Activated T-helper 2 cell treated with anti-CD3 and anti-CD28 coated beads, Interferon-gamma antibody, Interleukin-2, Interleukin-4, amounts not matched to agents 10 μg/mL and 5 μg/mL and 100 μg/mL, durations not matched to agents 14 hours and 24 hours and 36 hours (primary cell): ENCODE measurements at regions not wholly inside any gene's neighbourhood (a gene's known extent, or its start where the extent isn't known, plus 50 kb on each side); places are given as distances from the start of the nearest gene placed in this dataset.

Experiments used
- DNase-seq: peaks from one replicate; pipeline ENCODE4 v3.0.0; 2021; ENCODE audit warnings: low spot score
- H3K27ac Mint-ChIP-seq: one replicate; pipeline ENCODE4 v1.8.0; 2021; ENCODE audit warnings: mixed read lengths
- H3K27me3 Mint-ChIP-seq: one replicate; pipeline ENCODE4 v1.8.0; 2021; ENCODE audit warnings: low read depth, mixed read lengths
- H3K36me3 Mint-ChIP-seq: one replicate; pipeline ENCODE4 v1.8.0; 2021; ENCODE audit warnings: low read depth, mixed read lengths
- H3K4me1 Mint-ChIP-seq: one replicate; pipeline ENCODE4 v1.8.0; 2021; ENCODE audit warnings: low read depth, mixed read lengths
- H3K4me3 Mint-ChIP-seq: one replicate; pipeline ENCODE4 v1.8.0; 2021; ENCODE audit warnings: low read depth, mild to moderate bottlenecking, moderate library complexity, mixed read lengths
- H3K9me3 Mint-ChIP-seq: one replicate; pipeline ENCODE4 v1.8.0; 2021; ENCODE audit warnings: mixed read lengths
- intact Hi-C: fragments of 100-400 bp; cut with micrococcal nuclease; formaldehyde crosslinking; loops from one replicate; pipeline ENCODE4 v1.15.1; 2023

DNA sequence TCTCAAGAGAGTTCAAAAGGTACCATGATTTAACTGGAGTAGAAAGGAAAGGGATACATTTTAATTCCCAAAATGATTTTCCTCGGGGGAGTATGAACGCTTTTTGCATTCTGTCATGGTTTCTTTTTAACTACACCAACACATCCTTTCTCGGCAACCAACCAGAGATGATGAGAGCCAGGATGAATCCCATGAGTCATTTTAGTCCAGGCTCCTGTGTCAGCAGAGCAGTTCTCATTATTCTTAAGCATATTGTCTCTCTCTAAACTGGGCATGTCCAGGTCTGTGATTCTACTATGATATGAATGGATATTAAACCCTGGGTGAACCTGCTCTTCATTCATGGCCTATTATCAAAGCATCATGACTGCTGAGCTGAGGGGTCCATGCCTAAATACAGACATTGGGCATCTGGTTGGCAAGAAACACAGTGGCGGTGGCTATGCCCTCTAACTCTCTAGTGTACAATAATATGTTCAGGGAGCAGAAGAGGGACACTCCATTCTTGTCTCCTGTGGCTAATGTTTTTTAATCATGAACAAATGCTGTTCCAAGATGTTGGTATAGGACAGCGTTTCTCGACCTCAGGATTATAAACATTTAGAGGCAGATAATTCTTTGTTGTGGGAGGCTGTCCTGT lies 124.3 kb upstream of the ESRRG start:
- no peak overlapping the region for H3K27ac Mint-ChIP-seq
- H3K9me3 Mint-ChIP-seq: no peaks in the 10 kb centered on the region
- intact Hi-C loops: no loop called here
- no peaks in the 10 kb centered on the region for H3K36me3 Mint-ChIP-seq
- H3K27me3 Mint-ChIP-seq: no peaks in the 10 kb centered on the region
- H3K4me3 Mint-ChIP-seq: no peak overlapping the region
- DNase-seq: no peak
- H3K4me1 Mint-ChIP-seq: no peaks in the 10 kb centered on the region

DNA sequence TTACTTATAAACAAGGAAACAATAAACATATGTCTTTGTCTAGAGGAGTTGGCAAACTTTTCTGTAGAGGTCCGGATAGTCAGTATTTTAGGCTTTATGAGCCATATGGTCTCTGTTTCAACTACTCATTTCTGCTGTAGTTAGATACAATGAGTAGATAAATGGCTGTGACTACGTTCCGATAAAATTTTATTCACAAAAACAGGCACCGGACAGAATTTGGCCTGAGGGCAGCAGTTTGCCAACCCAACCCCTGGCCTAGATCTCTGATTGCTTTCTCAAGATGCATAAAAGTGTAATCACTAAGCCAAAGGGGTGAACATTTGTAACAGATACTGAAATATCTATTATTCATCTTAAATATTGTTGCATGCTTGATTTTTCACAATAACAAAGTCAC lies 123.1 kb upstream of the ESRRG start:
- Mint-ChIP-seq H3K4me1 (no peaks in the 10 kb centered on the region), H3K9me3 (no peaks in the 10 kb centered on the region), H3K27me3 (no peaks in the 10 kb centered on the region), H3K36me3 (no peaks in the 10 kb centered on the region), H3K27ac (no peak overlapping the region), H3K4me3 (no peak overlapping the region)
- no peak for DNase-seq
- intact Hi-C loops: no loop called here

DNA sequence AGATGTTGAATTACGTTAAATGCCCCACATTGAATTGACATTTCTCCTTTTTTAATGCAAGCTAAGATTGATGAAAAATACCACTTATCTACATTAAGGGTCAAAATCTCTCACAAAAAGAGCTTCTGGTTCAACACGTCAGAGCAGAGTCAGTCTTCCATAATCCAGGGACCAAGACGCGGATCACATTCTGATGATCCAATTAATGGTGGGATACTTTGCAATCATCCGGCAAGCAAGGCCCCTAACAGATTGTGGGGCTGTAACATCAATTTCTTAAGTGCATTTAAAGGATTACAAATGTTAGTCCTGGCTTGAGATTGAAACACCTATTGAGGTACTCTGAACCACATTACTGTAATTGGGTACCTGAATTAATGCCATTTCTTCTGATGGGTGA lies 120.2 kb upstream of the ESRRG start:
- Mint-ChIP-seq H3K36me3 (no peaks in the 10 kb centered on the region), H3K4me1 (no peaks in the 10 kb centered on the region), H3K27me3 (no peaks in the 10 kb centered on the region), H3K4me3 (no peak overlapping the region), H3K9me3 (no peaks in the 10 kb centered on the region), H3K27ac (no peak overlapping the region)
- intact Hi-C loops: no loop called here
- DNase-seq: no peak

DNA sequence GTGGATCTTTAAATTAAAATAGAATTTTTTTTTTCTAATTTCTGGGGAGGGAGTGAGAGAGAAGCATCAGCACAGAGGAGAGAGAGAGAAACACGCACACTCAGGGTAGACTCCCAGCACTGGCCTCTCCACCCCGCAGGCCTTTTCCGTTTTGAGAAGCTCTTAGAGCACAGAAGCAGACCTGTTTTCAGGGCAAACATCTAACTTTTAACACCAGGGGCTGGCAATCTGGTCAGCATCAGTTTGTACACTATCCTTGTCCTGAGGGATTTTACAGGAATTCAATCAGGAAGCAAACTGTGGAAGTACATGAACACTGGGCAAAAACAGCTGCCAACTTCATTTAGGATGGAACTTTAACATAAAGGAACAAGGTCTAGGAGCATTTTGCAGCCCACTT lies 117.9 kb upstream of the ESRRG start:
- no peaks in the 10 kb centered on the region for H3K36me3 Mint-ChIP-seq
- H3K4me3 Mint-ChIP-seq: no peak overlapping the region
- H3K4me1 Mint-ChIP-seq: no peaks in the 10 kb centered on the region
- DNase-seq: no peak
- no peak overlapping the region for H3K27ac Mint-ChIP-seq
- no peaks in the 10 kb centered on the region for H3K9me3 Mint-ChIP-seq
- H3K27me3 Mint-ChIP-seq: no peaks in the 10 kb centered on the region
- intact Hi-C loops: no loop called here

DNA sequence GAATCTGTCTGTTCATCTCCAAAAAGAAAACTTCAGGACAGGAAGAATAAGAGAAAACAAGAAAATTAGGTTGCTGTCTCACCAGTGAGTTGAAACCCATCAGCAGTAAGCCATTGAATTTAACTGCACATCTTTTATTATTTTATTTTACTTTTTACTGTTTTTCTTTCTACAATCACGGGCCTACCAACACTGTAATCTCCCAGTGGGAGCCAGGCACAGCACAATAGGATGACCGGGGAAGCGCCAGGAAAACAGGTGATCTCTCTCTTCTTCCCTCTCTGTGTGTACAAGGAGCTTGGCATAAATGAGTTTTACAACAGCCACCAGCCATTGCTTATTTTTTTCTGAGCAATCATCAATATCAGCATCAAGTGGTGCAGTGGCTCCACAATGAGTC lies 113.1 kb upstream of the ESRRG start:
- intact Hi-C loops: no loop called here
- Mint-ChIP-seq H3K4me3 (no peak overlapping the region), H3K36me3 (no peaks in the 10 kb centered on the region)

DNA sequence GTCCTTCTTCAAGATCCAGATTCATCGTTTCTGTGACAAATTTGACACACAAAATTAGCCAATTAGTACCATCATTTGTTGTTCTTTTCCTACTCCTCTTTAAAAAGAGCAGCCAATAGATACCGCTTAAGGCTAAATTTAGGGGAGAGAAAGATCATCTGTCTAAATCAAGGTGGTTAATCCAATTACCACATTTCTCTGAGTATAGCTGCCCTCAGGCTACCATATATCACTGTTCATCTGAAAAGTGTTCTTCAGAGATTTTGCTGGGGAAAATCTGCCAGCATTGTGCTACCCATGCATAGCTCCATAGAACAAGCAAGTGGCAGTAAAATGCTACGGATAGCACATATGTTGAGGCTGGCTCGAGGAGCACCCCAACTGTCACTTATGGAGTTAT lies 110.3 kb upstream of the ESRRG start:
- Mint-ChIP-seq H3K36me3 (no peaks in the 10 kb centered on the region), H3K4me3 (no peak overlapping the region), H3K9me3 (peaks cover 17% of the 10 kb centered on the region), H3K27ac (no peak overlapping the region), H3K27me3 (no peaks in the 10 kb centered on the region), H3K4me1 (no peaks in the 10 kb centered on the region)
- DNase-seq: no peak
- intact Hi-C loops: no loop called here

More for the DNA sequence above, 113.1 kb upstream of the ESRRG start:
- H3K9me3 Mint-ChIP-seq: peaks cover 14% of the 10 kb centered on the region
- H3K4me1 Mint-ChIP-seq: no peaks in the 10 kb centered on the region
- H3K27me3 Mint-ChIP-seq: no peaks in the 10 kb centered on the region
- H3K27ac Mint-ChIP-seq: no peak overlapping the region
- DNase-seq: no peak

DNA sequence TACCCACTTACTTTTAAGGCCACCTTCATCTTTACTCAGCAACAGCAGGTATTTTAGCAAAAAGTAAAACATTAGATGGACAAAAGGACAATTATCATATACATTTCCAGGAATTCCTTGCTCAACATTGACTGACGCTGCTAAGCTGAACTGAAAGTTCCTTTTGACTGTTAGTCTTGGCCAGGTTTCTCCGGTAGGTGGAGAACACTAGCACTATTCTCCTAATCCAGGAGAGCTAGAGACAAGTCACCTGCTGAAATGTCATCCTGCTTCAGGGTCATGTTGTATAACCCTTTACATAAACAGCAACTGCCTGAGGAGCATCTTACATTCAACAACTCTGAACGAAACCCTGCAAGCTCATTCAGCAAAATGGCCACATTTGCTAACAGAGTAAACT lies 109.0 kb upstream of the ESRRG start:
- no peak overlapping the region for H3K4me3 Mint-ChIP-seq
- no peaks in the 10 kb centered on the region for H3K27me3 Mint-ChIP-seq
- intact Hi-C loops: no loop called here
- no peak overlapping the region for H3K27ac Mint-ChIP-seq
- H3K9me3 Mint-ChIP-seq: peaks cover 17% of the 10 kb centered on the region
- H3K4me1 Mint-ChIP-seq: no peaks in the 10 kb centered on the region
- no peak for DNase-seq
- H3K36me3 Mint-ChIP-seq: no peaks in the 10 kb centered on the region

DNA sequence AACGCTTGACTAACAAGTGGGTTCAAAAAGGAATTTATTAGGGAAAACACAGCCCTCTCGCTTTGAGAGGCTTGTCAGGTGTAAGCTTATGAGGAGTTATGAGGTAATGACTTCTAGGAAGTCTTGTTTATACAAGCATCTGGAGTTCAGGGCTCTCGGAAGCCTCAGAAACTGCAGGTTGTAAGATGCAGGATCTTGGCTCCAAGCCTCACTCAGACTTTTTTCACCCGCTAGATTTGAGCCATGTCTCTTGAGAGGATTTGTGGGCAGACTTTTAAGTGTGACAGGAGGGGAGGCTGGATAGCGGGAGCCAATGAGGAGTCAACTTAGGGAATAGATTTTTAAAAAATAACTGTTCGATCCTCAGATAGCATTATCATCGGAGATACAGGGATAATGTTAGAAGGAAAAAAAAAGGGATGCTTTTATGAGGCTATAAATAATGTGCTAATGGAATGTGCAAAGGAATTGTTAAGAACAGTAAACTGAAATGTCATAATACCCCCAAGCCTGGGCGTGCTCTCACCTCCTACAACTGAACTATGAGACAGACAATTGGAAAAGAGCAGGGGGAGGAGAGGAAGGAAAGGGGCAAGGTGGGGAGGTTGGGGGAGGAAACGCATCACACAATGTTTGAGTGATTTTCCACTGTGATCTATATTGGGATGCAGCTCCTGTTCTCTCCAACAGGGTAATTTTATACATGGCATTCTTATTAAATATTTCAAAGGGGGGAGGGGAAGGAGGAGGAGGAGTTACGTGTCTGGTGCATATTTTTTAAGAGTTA lies 107.4 kb upstream of the ESRRG start:
- H3K4me1 Mint-ChIP-seq: no peaks in the 10 kb centered on the region
- intact Hi-C loops: no loop called here
- no peak for DNase-seq
- peaks cover 15% of the 10 kb centered on the region for H3K9me3 Mint-ChIP-seq
- no peaks in the 10 kb centered on the region for H3K36me3 Mint-ChIP-seq
- no peak overlapping the region for H3K27ac Mint-ChIP-seq
- no peak overlapping the region for H3K4me3 Mint-ChIP-seq
- H3K27me3 Mint-ChIP-seq: no peaks in the 10 kb centered on the region

DNA sequence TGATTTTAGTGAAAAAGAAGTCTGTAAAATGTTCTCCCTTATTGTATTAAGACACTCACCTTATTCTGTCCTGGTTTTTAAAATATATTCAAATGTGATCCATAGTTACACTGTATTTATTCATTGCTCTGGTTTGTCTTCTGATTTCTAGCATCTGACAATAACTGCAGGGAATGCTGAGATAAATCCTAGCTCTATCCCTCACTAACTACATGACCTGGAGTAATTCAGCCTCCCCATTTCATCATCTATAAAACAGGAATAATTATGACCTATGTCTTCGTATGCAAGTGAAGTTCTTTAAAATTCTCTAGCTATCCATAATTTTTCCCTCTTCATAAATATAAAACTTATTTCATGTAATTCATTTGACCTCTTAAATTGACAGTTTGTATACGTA lies 104.0 kb upstream of the ESRRG start:
- DNase-seq: no peak
- no peak overlapping the region for H3K27ac Mint-ChIP-seq
- intact Hi-C loops: no loop called here

DNA sequence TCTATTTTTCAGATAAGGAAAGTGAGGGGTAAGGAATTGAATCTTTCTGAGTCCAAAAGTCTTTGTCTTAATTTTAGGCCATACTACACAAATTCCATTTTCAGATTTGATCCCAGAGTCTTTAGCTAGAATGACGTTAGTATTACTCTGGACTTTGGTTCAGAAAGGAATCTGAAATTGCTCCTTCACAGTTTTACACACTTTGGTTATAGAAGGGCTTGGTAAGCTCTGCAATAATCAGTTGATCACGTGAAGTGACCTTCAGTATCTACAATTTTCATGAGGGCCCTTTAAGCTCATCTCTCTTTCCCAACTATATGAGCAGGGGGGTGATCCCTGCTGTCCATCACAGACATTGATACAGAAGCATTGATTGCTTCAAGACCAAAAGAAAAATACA lies 103.4 kb upstream of the ESRRG start:
- intact Hi-C loops: no loop called here
- Mint-ChIP-seq H3K9me3 (peaks cover 3% of the 10 kb centered on the region), H3K27me3 (no peaks in the 10 kb centered on the region), H3K4me1 (no peaks in the 10 kb centered on the region), H3K4me3 (no peak overlapping the region), H3K27ac (no peak overlapping the region), H3K36me3 (no peaks in the 10 kb centered on the region)
- DNase-seq: no peak

More for the DNA sequence above, 104.0 kb upstream of the ESRRG start:
- Mint-ChIP-seq H3K9me3 (peaks cover 6% of the 10 kb centered on the region), H3K27me3 (no peaks in the 10 kb centered on the region), H3K4me1 (no peaks in the 10 kb centered on the region), H3K36me3 (no peaks in the 10 kb centered on the region), H3K4me3 (no peak overlapping the region)

DNA sequence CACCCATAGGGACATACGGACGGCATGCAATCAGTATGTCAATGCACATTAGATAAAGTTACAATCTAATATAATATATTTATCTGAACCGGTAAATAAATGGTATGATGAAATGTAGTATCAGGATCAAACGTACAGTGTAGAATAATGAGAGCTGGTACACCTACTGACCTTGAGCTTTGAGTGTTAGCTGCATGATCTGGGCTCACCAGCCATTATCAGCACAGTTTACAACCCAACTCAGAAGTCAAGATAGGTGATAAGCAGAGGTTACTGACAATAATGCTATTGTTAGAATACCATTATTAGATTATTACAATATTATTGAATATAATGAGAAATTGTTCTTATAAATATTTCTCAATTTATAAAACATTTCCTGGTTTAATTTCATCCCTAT lies 103.0 kb upstream of the ESRRG start:
- Mint-ChIP-seq H3K4me1 (no peaks in the 10 kb centered on the region), H3K9me3 (peaks cover 3% of the 10 kb centered on the region), H3K4me3 (no peak overlapping the region), H3K36me3 (no peaks in the 10 kb centered on the region), H3K27me3 (no peaks in the 10 kb centered on the region), H3K27ac (no peak overlapping the region)
- intact Hi-C loops: no loop called here
- no peak for DNase-seq

DNA sequence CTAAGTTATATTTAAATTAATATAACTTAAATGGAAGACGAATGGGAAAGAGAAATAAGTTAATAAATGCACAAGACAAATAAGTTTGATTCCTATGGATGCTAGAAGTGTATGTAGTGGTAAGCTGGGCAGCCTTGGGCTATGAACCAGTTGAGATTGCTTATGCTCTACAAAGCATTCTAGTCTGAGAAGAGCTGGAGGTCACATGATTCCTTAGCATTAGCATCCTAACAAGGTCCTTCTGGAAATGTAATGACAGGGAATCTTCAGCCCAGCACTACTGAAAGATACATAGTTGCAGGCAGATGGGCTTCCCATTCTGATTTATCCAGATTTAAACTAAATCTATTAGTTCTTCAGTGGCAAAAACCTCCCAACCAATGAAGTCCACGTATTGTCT lies 102.3 kb upstream of the ESRRG start:
- Mint-ChIP-seq H3K36me3 (no peaks in the 10 kb centered on the region), H3K9me3 (peaks cover 3% of the 10 kb centered on the region), H3K27ac (no peak overlapping the region), H3K4me3 (no peak overlapping the region), H3K27me3 (no peaks in the 10 kb centered on the region), H3K4me1 (no peaks in the 10 kb centered on the region)
- intact Hi-C loops: no loop called here
- no peak for DNase-seq

DNA sequence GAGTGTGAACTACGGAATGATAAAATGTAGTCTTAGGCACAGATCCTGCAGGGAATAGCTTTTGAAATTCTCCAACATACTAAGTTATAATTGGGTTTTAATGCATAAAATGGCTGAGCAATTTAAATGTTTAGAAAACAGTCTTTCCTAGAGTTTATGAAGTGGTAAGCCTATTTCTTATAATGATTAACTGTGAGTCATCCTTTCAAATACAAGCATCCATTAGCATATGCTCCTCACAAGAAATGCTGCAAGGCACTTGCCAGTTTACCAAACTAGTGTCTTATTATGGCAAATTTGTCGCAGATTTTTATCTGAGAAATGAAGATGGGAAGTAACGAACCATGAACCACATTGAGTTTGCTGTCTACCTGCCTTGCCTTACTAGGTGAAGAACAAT lies 101.3 kb upstream of the ESRRG start:
- no peaks in the 10 kb centered on the region for H3K4me1 Mint-ChIP-seq

More for the DNA sequence above, 101.3 kb upstream of the ESRRG start:
- intact Hi-C loops: no loop called here
- no peaks in the 10 kb centered on the region for H3K9me3 Mint-ChIP-seq
- no peaks in the 10 kb centered on the region for H3K36me3 Mint-ChIP-seq
- H3K4me3 Mint-ChIP-seq: no peak overlapping the region
- no peaks in the 10 kb centered on the region for H3K27me3 Mint-ChIP-seq
- no peak overlapping the region for H3K27ac Mint-ChIP-seq
- DNase-seq: no peak
